Nephron progenitor cell (in vitro differentiated cells): ENCODE measurements at regions not wholly inside any gene's neighbourhood (a gene's known extent, or its start where the extent isn't known, plus 50 kb on each side); places are given as distances from the start of the nearest gene placed in this dataset.

Source experiments
- DNase-seq: peaks from one replicate; pipeline ENCODE4 v3.0.0; 2021
- H3K27ac Mint-ChIP-seq: 2 replicates; pipeline ENCODE4 v1.8.0; 2021; ENCODE audit warnings: mild to moderate bottlenecking, moderate library complexity, mixed read lengths
- H3K27me3 Mint-ChIP-seq: 2 replicates; pipeline ENCODE4 v1.8.0; 2021; ENCODE audit warnings: mild to moderate bottlenecking, low read depth, mixed read lengths; ENCODE audit not compliant: poor library complexity
- H3K36me3 Mint-ChIP-seq: 2 replicates; pipeline ENCODE4 v1.8.0; 2021; ENCODE audit warnings: low read depth, mixed read lengths
- H3K4me1 Mint-ChIP-seq: 2 replicates; pipeline ENCODE4 v1.8.0; 2021; ENCODE audit warnings: mixed read lengths
- H3K4me3 Mint-ChIP-seq: 2 replicates; pipeline ENCODE4 v1.8.0; 2021; ENCODE audit warnings: mild to moderate bottlenecking, moderate library complexity, mixed read lengths
- H3K9me3 Mint-ChIP-seq: 2 replicates; pipeline ENCODE4 v1.8.0; 2021; ENCODE audit warnings: mild to moderate bottlenecking, moderate library complexity, mixed read lengths
- TF ChIP-seq, protein P1 (sequence below): fragments of 200-600 bp; sonication (generic); IDR thresholded peaks from 2 replicates; pipeline ENCODE4 v1.5.0; 2021; ENCODE audit warnings: antibody characterized with exemption

DNA sequence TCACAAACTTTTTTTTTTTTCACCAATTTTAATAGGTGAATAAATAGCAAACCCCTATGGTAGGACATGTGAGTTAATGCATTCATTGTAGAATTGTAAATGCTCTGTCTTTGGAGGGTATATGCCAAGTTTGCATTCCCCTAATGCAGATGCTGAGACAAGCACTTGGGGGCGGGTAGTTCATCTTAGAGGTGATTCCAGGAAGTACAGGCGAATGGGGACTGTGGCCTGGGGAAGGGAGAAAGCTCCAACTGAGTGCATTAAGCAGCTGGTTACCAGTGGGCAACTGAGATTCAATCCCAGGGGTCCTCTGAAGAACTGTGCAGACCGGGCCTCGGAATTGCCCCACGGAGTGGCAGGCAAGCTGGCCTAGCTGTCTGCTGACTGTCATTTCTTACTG, 107.6 kb downstream of the ZNF664 start:
- no peak for DNase-seq
- H3K27ac Mint-ChIP-seq = peak overlapping the region; percentile 61
- peaks cover 2% of the 10 kb centered on the region for H3K27me3 Mint-ChIP-seq
- H3K4me3 Mint-ChIP-seq = no peak overlapping the region
- TF ChIP-seq, protein P1, sequence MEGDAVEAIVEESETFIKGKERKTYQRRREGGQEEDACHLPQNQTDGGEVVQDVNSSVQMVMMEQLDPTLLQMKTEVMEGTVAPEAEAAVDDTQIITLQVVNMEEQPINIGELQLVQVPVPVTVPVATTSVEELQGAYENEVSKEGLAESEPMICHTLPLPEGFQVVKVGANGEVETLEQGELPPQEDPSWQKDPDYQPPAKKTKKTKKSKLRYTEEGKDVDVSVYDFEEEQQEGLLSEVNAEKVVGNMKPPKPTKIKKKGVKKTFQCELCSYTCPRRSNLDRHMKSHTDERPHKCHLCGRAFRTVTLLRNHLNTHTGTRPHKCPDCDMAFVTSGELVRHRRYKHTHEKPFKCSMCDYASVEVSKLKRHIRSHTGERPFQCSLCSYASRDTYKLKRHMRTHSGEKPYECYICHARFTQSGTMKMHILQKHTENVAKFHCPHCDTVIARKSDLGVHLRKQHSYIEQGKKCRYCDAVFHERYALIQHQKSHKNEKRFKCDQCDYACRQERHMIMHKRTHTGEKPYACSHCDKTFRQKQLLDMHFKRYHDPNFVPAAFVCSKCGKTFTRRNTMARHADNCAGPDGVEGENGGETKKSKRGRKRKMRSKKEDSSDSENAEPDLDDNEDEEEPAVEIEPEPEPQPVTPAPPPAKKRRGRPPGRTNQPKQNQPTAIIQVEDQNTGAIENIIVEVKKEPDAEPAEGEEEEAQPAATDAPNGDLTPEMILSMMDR = no peak
- peaks cover 21% of the 10 kb centered on the region for H3K4me1 Mint-ChIP-seq
- H3K36me3 Mint-ChIP-seq = no peaks in the 10 kb centered on the region
- peaks cover 1% of the 10 kb centered on the region for H3K9me3 Mint-ChIP-seq

DNA sequence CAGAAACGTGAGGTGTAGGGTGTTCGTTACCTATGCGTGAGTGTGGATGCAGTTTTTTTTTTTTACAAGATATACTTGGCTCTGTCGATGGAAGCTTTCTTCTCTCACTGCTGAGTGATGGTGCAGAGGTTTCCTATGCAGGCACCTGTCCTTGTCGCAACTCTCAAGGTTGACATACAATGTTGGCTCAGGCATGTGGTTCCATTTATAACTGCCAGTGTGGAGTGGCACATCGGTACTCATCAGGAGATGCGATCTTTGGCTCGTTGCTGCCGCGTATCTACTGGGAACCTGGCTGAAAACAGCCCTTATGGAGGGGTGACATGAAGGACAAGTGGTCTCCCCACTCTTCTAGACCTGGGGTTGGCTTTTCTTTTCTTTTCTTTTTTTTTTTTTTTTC, 109.0 kb downstream of the ZNF664 start:
- H3K27ac Mint-ChIP-seq = no peak overlapping the region
- H3K4me3 Mint-ChIP-seq = no peak overlapping the region
- peaks cover 3% of the 10 kb centered on the region for H3K9me3 Mint-ChIP-seq
- peaks cover 28% of the 10 kb centered on the region for H3K4me1 Mint-ChIP-seq
- no peak for DNase-seq
- TF ChIP-seq, protein P1 = no peak
- no peaks in the 10 kb centered on the region for H3K36me3 Mint-ChIP-seq
- peaks cover 7% of the 10 kb centered on the region for H3K27me3 Mint-ChIP-seq

DNA sequence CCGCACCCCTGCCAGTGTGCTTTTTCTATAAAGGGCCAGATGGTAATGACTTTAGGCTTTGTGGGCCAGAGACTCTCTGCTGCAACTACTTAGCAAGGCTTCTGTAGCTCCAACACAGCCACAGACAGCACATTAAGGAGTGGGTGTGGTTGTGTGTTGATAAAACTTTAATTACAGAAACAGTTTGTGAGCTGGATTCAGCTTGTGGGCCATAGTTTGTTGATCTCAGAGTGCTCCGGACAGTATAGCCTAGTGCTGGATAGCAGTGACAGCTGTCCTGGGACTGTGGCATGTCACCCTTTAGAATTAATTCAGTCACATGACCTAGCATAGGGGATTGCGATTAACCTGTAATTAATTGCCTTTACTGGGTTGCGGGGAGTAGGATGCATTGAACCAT, 109.7 kb downstream of the ZNF664 start:
- peaks cover 3% of the 10 kb centered on the region for H3K9me3 Mint-ChIP-seq
- no peak overlapping the region for H3K27ac Mint-ChIP-seq
- peaks cover 33% of the 10 kb centered on the region for H3K4me1 Mint-ChIP-seq
- DNase-seq = no peak
- TF ChIP-seq, protein P1 = no peak
- no peaks in the 10 kb centered on the region for H3K36me3 Mint-ChIP-seq
- no peak overlapping the region for H3K4me3 Mint-ChIP-seq
- H3K27me3 Mint-ChIP-seq = peaks cover 7% of the 10 kb centered on the region

DNA sequence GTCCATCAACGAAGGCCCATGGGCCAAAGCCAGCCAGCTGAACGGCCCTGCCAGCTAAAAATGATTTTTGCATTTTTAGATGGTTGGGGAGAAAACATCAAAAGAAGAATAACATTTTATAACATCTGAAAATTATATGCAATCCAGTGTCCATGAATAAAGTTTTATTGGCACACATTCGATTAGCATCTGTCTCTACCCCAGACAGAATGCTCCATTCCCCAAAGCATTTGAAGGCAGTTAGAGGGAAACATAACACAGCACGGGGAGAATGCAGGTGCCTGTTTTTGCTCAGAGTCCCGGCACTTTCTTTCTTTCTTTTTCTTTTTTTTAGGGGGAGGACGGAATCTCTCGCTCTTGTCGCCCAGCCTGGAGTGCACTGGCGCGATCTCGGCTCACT, 110.7 kb downstream of the ZNF664 start:
- peaks cover 7% of the 10 kb centered on the region for H3K27me3 Mint-ChIP-seq
- H3K9me3 Mint-ChIP-seq = peaks cover 3% of the 10 kb centered on the region
- TF ChIP-seq, protein P1 = no peak
- no peak overlapping the region for H3K27ac Mint-ChIP-seq
- no peaks in the 10 kb centered on the region for H3K36me3 Mint-ChIP-seq
- DNase-seq = no peak
- peaks cover 37% of the 10 kb centered on the region for H3K4me1 Mint-ChIP-seq
- no peak overlapping the region for H3K4me3 Mint-ChIP-seq

DNA sequence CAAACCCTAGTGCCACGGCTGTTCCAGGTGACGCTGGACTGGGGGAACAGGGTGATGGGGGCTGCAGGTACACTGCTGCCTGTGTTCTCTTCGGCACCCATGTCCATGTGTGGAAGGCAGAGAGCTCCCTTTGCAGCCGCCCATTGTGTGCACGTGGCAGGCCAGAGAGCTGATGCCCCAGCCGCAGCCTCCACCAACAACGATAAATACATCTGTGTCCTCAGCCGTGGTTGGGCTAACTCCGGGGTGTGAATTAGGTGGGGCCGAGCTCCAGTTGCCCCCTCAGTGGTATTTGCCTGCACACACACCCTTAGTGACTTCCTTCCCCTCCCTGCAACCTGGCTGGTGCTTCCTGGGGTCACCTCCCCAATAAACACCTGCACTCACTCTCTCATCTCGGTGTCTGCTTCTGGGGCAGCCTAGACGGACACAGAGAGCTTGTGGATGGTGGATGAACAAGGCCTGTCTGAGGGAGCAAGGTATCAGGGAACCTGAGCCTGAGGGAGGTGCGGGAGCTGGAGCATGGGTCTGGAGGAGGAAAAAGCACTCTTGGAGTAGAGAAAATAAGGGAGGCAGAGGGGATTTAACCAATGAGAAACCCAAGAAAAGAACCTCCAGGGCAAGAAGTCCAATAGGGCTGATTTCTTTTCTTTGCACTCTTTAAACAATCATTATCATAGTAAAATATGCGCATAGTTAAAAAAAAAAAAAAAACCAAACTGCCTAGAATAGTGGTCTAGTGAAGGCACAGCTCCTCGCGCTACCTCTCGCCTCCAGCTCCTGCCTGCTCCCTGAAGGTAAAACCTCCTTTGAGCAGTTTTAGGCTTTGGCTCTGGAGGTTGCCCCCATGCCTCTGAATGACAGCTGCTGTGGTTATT, 112.6 kb downstream of the ZNF664 start:
- Mint-ChIP-seq H3K36me3 (no peaks in the 10 kb centered on the region), H3K27ac (peak overlapping the region; percentile 87), H3K27me3 (peaks cover 7% of the 10 kb centered on the region), H3K9me3 (peaks cover 3% of the 10 kb centered on the region), H3K4me3 (no peak overlapping the region), H3K4me1 (peaks cover 39% of the 10 kb centered on the region)
- no peak for DNase-seq
- TF ChIP-seq, protein P1 = no peak
